ENCODE measurements at regions not wholly inside any gene's neighbourhood (a gene's known extent, or its start where the extent isn't known, plus 50 kb on each side); places are given as distances from the start of the nearest gene placed in this dataset.

DNA sequence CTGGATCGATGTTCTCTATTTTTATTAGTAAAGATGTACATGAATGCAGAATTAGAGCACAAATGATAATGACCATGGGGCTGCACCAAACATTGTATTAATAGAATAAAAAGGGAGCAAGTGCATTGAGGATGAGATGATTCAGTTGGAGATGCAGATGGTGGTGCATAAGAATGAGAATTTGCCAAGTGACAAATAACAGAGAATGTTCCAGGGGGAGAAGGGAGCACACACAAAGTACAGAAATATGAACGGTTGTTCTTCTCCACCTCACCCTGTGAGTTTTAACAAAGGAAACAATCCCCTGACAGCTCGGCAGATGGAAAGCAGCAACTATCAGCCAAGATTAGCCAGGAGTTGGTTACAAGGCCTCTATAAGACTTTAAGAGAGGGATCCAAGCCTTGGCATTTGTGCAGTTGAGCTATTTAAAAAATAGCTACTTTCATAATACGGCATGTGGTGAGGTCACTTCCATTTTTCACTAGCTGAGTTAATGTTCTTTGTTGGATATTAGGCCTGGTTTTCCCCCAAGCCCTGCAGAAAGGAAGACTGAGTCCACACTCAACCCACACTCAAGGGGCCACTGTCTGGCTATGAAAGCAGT, 462.5 kb downstream of the TNS3 start:
- Histone ChIP-seq H3K4me2 (ENCODE audit: low read length) (no peak overlapping the region), H3K9ac (ENCODE audit: low read length) (no peak overlapping the region), H3K9me2 (ENCODE audit: insufficient read depth) (no peaks in the 10 kb centered on the region), H3K27ac (ENCODE audit: low read depth, low read length) (no peak overlapping the region), H3K27me3 (ENCODE audit: insufficient read depth, low read length) (no peaks in the 10 kb centered on the region), H4K20me1 (ENCODE audit: insufficient read depth) (no peaks in the 10 kb centered on the region), H3K36me3 (ENCODE audit: control insufficient read depth in 1 of 2, insufficient read depth in 2 of 2, low read length in 2 of 2) (no peaks in the 10 kb centered on the region), H2AFZ (ENCODE audit: low read depth, low read length, poor library complexity, severe bottlenecking) (no peak overlapping the region), H3K79me2 (ENCODE audit: insufficient read depth, low read length) (no peaks in the 10 kb centered on the region), H3K4me3 (replicated peaks in 1 of 2; ENCODE audit: low read depth in 1 of 2, low read length in 2 of 2) (no peak overlapping the region), H3K4me1 (ENCODE audit: control insufficient read depth in 1 of 2, insufficient read depth in 2 of 2, low read length in 2 of 2) (no peaks in the 10 kb centered on the region), H3K9me3 (ENCODE audit: control insufficient read depth in 1 of 2, insufficient read depth in 1 of 2, low read depth in 1 of 2, low read length in 2 of 2) (no peaks in the 10 kb centered on the region)
- ChIA-PET CTCF (no interaction called here), POLR2A (no interaction called here), RAD21 (ENCODE audit: low non-redundant PET in 1 of 2, low total read pairs in 2 of 2, uncharacterized antibody in 2 of 2, unreplicated experiment in 2 of 2) (no interaction called here)
- DNase-seq (ENCODE audit: low read depth, low spot score) (no peak), ATAC-seq (no peak)
- BruUV-seq (replicated peaks) = no TSS peak
- intact Hi-C loops (cut with micrococcal nuclease) = no loop called here
- TF ChIP-seq ZBTB33 (IDR thresholded peaks at IDR 0.05; ENCODE audit: extremely low read depth, insufficient replicate concordance, low read length) (no peak), EGR1 (IDR thresholded peaks at IDR 0.05; ENCODE audit: low read depth) (no peak), YY1 (IDR thresholded peaks at IDR 0.05; ENCODE audit: extremely low read depth, insufficient replicate concordance, low read depth, low read length) (no peak)

DNA sequence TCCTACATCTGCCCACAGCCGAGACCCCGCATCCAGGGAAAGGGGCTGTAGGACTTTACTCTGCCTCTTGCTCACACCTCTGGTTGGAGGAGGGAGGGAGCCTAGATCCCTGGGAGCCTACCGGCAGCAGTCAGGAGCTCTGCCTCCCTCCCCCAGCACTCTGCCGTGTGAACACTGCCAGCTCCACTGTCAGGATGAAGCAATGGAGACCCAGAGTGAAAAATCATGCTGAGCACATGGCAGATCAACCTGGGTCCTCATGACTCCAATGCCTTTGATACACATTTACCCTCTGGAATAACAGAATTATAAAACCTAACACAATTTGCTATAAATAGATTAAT, 477.7 kb downstream of the TNS3 start:
- Histone ChIP-seq H2AFZ (ENCODE audit: low read depth, low read length, poor library complexity, severe bottlenecking) (no peak overlapping the region), H4K20me1 (ENCODE audit: insufficient read depth) (no peaks in the 10 kb centered on the region), H3K27ac (ENCODE audit: low read depth, low read length) (no peak overlapping the region), H3K4me1 (ENCODE audit: control insufficient read depth in 1 of 2, insufficient read depth in 2 of 2, low read length in 2 of 2) (peaks cover 0 to 3% of the 10 kb centered on the region in 2 experiments; a peak in 1 of 4 replicates), H3K9ac (ENCODE audit: low read length) (no peak overlapping the region), H3K9me2 (ENCODE audit: insufficient read depth) (no peaks in the 10 kb centered on the region), H3K4me2 (ENCODE audit: low read length) (no peak overlapping the region), H3K27me3 (ENCODE audit: insufficient read depth, low read length) (no peaks in the 10 kb centered on the region), H3K9me3 (ENCODE audit: control insufficient read depth in 1 of 2, insufficient read depth in 1 of 2, low read depth in 1 of 2, low read length in 2 of 2) (no peaks in the 10 kb centered on the region), H3K4me3 (replicated peaks in 1 of 2; ENCODE audit: low read depth in 1 of 2, low read length in 2 of 2) (no peak overlapping the region), H3K36me3 (ENCODE audit: control insufficient read depth in 1 of 2, insufficient read depth in 2 of 2, low read length in 2 of 2) (no peaks in the 10 kb centered on the region), H3K79me2 (ENCODE audit: insufficient read depth, low read length) (no peaks in the 10 kb centered on the region)
- CTCF ChIA-PET = no interaction called here
- DNase-seq (ENCODE audit: low read depth, low spot score) (no peak), ATAC-seq (no peak)
- no peak for TF ChIP-seq RAD21 (IDR thresholded peaks at IDR 0.05; ENCODE audit: low read depth)
- TF ChIP-seq POLR2A (IDR thresholded peaks at IDR 0.05; ENCODE audit: borderline replicate concordance, extremely low read depth, insufficient read depth, insufficient read length) = no peak
- TF ChIP-seq ZFX (IDR thresholded peaks at IDR 0.05) = no peak
- TF ChIP-seq EZH2 (IDR thresholded peaks at IDR 0.05) = no peak
- TF ChIP-seq EZH2phosphoT487 (IDR thresholded peaks at IDR 0.05; ENCODE audit: borderline replicate concordance) = no peak
- TF ChIP-seq EGR1 (IDR thresholded peaks at IDR 0.05; ENCODE audit: low read depth) = no peak
- TF ChIP-seq ELF1 (IDR thresholded peaks at IDR 0.05; ENCODE audit: borderline replicate concordance, low read depth) = no peak
- TF ChIP-seq TCF7L2 (IDR thresholded peaks at IDR 0.05; ENCODE audit: borderline replicate concordance, extremely low read depth, insufficient read depth, insufficient read length) = no peak
- no peak for TF ChIP-seq SP1 (IDR thresholded peaks at IDR 0.05; ENCODE audit: low read depth)
- TF ChIP-seq REST (IDR thresholded peaks at IDR 0.05; ENCODE audit: low read depth) = no peak
- TF ChIP-seq FOSL1 (IDR thresholded peaks at IDR 0.05; ENCODE audit: low read depth) = no peak
- TF ChIP-seq ZNF274 (IDR thresholded peaks at IDR 0.05; ENCODE audit: low read depth, low read length) = no peak
- no peak for TF ChIP-seq JUND (IDR thresholded peaks at IDR 0.05)
- no peak for TF ChIP-seq CBX3 (IDR thresholded peaks at IDR 0.05; ENCODE audit: low read depth)
- TF ChIP-seq CEBPB (IDR thresholded peaks at IDR 0.05; ENCODE audit: low read depth) = no peak
- intact Hi-C loops (cut with micrococcal nuclease) = no loop called here
- BruUV-seq (replicated peaks) = no TSS peak
- POLR2A ChIA-PET = no interaction called here
- RAD21 ChIA-PET (ENCODE audit: low non-redundant PET in 1 of 2, low total read pairs in 2 of 2, uncharacterized antibody in 2 of 2, unreplicated experiment in 2 of 2) = no interaction called here
